GM10266 (cell line): ENCODE measurements at regions not wholly inside any gene's neighbourhood (a gene's known extent, or its start where the extent isn't known, plus 50 kb on each side); places are given as distances from the start of the nearest gene placed in this dataset.

Experiments
- DNase-seq: peaks from one replicate; pipeline ENCODE4 v3.0.0; 2012; ENCODE audit errors: extremely low spot score
- TF ChIP-seq, protein P1 (sequence below): IDR thresholded peaks from 2 replicates; pipeline ENCODE4 v1.5.1; 2012; ENCODE audit warnings: mild to moderate bottlenecking, low read depth; ENCODE audit not compliant: control insufficient read depth, insufficient read depth; ENCODE audit errors: missing control alignments

DNA sequence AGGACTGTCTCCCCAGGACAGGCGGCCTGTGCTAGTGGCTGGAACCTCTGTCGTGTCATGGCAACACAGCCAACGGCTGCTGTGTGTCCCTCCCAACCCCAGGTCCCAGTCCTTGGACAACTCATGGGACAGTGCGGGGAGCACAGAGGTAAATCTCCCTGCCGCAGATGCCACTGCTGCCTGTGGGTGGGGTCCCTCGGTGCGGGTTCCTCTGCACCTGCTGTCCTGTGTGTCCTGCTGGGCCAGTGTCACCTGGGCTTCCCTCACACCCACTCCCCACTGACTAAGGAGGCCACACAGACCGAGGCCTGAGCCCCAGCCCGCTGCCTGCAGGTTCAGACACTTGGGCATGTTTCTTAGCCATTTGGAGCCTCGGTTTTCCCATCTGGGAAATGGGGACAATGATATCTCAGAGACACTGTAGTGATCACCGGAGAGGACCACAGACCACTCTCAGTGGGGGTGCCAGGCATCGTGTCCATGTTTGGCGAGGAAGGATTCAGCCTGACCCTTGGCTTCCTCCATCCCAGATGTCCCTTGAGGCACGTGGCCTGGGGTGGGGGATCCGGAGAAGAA, 96.5 kb downstream of the SIK1 start:
- DNase-seq, result no peak
- TF ChIP-seq, protein P1, sequence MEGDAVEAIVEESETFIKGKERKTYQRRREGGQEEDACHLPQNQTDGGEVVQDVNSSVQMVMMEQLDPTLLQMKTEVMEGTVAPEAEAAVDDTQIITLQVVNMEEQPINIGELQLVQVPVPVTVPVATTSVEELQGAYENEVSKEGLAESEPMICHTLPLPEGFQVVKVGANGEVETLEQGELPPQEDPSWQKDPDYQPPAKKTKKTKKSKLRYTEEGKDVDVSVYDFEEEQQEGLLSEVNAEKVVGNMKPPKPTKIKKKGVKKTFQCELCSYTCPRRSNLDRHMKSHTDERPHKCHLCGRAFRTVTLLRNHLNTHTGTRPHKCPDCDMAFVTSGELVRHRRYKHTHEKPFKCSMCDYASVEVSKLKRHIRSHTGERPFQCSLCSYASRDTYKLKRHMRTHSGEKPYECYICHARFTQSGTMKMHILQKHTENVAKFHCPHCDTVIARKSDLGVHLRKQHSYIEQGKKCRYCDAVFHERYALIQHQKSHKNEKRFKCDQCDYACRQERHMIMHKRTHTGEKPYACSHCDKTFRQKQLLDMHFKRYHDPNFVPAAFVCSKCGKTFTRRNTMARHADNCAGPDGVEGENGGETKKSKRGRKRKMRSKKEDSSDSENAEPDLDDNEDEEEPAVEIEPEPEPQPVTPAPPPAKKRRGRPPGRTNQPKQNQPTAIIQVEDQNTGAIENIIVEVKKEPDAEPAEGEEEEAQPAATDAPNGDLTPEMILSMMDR, result no peak

DNA sequence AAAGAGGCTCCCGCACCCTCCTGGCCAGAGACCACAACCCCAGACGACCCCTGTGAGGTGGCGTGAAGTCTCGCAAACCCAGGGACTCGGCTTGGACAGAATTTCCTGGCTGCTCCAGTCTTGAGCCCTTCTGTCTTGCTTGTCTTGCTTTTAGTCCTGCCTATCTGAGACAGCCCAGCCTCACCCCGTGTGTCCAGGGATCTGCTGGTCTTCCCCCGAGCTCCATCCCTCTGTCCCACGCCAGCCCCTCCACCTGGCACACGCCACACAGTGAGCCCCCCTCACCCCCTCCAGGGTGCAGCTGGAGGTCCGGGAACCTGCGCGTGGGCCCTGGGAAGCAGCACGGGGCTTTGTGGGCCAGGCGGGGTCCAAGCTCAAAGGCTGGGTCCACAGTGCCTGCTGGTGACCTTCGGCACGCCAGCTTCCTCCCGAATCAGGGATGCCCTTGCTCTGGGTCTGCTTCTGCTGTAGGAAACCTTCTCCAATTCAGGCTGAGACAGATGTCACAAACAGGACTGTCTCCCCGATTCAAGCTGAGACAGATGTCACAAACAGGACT, 97.1 kb downstream of the SIK1 start:
- TF ChIP-seq, protein P1, result no peak
- no peak for DNase-seq

DNA sequence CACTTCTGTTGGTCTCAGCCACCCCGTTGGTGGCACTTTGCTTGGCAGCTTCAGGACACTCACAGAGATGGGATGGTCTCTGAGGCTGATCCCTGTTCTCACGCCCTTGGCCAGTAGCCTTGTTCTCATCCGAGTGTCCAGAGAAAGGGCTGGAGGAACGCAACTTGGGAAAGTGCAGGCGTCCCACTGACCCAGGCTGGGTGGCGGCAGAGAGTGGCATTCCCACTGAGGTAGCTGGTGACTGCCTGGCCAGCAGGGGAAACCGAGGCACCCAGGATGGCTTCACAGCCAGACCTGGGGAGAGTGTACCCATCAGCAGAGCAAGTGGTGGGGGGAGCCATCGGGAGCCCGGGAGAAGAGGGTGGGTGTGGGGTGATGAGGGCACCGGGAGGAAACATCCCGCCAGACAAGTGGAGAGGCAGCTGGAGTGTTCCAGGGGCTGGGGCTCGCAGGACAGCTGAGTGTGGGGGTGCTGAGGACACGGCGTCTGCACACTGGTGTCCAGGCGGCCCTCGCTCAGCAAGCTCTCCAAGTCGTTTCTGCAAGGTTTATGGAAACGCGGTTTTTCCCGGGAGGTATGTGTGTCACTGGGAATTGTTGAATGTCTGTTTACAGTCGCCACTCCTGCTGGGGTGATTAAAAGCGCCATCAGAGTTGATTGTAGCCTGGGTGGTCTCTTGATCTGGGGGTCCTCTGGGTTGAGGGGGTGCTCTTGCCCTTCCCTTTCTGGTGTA, 97.8 kb downstream of the SIK1 start:
- TF ChIP-seq, protein P1, result no peak
- no peak for DNase-seq

DNA sequence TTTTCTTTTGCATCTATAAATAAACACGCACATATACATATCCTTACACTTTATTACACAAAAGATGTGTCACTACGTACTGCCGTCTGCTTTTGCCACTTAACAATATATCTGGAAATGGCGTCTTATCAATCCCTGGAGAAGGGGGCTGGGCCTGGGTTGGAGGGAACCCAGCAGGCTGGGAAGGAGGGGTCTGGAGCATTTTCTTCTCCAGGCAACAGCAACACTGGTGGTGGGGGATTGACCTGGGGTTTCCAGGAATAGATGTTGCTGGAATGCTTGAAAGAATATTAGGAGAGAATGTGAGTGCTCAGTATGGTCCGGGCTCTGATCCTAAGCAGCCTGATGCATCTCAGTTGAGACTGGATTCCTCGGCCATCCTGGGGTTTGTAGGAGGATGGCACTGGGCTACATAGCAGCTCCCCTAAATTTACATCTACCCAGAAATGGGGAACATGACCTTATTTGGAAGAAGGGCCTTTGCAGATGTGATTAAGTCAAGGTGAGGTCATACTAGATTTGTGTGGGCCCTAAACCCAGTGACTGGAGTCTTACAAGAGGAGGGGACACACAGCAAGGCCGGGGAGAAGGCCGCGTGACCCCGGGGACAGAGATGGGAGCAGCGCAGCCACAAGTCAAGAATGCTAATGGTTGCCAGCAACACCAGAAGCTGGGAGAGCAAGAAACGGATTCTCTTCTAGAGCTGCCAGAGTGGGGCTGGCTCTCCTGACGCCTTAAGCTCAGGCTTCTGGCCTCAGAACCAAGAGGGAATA, 98.6 kb downstream of the SIK1 start:
- no peak for DNase-seq
- TF ChIP-seq, protein P1, result no peak

DNA sequence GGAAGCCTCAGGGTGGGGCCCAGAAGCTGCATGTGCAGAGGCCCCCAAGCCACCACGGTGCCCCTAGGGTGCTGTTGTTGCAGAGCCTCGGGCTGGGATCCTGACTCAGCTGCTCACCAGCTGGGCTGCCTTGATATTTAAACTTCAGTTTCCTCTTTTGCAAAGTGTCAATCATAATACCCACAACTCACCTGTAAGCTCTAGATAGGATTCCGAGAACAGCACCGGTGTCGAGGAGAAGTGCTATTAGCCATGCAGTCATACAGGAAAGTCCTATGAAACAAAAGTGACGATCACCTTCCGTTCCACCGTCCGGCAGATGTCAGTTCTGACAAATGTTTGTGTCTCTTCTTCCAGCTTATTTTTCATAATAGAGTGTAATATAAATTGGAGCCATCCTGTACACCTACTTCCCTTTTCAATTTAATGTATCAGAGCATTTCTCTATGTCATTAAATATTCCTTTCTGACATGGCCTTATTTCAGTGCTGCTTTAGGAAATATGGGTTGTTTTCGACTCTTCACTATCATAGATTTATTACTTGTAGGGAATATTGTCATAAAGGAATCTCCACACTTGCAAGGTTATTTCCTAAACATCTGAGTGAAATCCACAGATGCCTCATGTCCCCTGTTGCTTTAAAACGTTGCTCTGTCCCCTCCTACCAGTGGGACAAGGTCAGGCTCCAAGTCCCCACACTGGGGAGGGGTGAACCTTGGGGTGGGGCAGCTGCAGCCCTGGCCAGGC, 100.8 kb downstream of the SIK1 start:
- no peak for DNase-seq
- TF ChIP-seq, protein P1, result no peak

DNA sequence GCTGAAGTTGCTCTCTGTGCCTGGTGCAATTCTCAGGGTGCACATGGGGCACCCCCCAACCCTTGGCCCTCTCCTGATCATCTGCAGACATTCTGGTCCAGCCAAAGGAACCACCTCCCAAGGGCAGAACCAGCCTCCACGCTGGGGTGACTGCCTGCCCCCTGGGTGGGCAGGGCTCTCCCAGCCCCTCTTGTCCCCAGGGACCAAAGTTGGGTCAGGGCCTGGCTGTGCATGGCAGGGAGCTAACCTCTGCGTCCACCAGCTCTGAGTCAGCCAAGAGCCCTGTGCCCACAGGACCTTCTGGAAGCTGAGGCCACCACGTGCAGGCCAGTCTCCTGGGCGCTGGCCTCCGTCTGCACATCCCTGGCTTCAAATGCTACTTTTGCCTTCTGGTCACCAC, 101.9 kb downstream of the SIK1 start:
- no peak for DNase-seq
- TF ChIP-seq, protein P1, result no peak
